HG03045 (cell line): ENCODE measurements at regions not wholly inside any gene's neighbourhood (a gene's known extent, or its start where the extent isn't known, plus 50 kb on each side); places are given as distances from the start of the nearest gene placed in this dataset.

Source experiments
- ATAC-seq: cut with Tn5 transposase; IDR thresholded peaks from one replicate; pipeline ENCODE4 v1.9.1; 2021; ENCODE audit warnings: mild to moderate bottlenecking, moderate library complexity; ENCODE audit not compliant: unreplicated experiment

DNA sequence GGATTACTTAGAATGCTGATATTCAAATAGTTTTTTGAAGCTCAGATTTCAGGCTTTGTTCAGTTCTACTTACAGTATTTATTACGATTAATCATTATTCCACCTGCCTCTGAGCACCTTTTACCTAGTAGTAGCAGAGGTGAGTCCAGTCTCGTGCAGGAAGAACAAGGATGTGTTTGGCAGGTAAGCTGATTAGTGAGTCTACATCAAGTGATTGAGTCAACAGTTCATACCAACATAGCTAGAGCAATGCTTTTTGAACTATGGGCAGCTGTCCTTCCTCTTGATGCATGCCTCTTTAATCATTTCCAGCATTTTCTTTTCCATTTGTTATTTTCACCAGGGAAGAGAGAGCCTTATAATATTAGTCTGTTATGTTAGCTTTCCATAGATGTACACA lies 838.9 kb downstream of the USP25 start:
- ATAC-seq = no peak

DNA sequence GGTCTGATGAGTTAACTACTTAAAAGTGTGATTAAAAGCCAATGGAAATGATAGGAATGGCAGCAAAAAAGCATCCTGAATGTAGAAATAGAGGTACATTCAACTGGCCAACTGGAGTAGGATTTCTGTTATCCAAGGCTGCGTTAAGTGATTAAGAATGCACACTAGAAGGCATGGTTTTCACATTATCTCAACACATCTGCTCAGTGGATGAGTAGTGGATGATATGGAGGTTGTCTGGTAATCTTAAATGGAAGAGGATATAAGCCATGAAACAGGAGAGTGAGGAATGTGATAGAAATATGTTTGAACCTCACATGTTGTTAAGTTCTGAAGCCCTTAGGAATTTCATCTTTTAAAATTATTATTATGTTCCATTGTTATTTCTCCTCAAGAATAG lies 839.9 kb downstream of the USP25 start:
- ATAC-seq = no peak

DNA sequence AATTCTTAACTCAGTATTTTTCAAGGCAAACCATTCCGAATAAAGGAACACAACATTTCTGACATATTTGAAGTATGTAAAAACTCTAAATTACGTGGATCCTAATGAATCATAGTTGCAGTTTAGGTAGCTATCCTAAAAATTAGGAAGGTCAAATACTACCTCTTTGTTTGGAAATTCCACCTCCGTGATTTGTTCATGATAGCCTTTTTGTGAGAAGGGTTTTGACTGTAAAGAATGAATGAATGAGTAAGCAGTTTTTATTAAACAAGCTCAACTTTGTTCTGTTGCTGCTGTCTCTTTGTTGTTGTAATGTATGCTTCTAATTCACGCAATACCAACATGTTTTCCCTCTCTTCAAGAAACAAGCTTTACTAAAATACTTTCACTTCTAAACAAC lies 840.4 kb downstream of the USP25 start:
- no peak for ATAC-seq

DNA sequence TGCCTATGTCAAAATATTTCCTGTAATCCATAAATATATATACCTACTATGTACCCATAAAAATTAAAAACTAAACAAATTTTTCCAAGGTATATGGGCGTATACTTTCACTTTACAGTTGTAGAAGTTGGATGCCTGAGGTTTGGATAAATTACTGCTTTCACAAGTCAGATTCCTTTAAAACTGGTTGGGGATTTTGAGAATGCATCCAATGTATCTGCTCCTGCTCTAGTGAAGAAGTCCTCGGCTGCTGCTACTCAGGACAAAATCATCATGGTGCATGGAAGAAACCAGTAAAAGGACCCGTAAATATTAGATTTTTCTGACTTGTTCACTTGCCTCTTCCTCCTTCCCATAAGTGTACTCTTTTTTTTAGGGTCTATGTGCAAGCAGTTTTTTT lies 841.1 kb downstream of the USP25 start:
- no peak for ATAC-seq

DNA sequence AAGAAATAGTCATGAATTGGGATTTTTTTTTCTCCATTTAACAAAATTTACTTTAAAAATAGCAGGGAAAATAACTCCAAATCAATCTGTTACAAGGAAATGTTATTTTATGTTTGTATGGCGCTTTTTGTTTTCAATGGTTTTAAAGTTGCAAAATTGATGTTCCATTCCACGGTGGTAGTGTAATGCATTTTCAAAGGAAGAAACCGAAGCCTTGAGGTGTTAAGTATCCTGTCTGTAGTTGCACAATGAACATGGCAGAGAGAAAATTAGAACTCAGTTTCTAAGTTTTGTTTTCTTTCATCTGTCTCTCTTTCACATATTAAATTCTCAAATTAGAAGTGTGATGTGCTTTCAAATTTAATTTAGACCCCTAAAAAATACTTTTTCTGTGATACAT lies 841.8 kb downstream of the USP25 start:
- ATAC-seq = no peak

DNA sequence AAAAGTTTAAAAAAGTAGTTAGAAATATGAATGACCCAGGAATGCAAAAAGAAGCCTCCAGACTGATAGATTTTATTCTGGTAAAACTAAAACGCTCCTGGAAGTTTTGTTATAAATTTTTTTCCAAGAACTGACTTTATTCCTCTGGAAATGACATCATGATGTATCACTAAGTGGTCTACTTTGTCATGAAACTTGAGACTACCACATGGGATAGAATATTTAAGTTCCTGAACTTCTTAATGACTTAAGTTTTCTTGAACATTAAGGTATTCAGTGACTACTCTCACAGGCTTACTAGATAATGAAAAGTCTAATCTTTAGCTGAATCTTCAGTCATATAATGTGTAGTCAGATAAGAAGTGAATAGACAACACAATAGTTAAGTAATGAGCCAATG lies 842.2 kb downstream of the USP25 start:
- ATAC-seq = no peak

DNA sequence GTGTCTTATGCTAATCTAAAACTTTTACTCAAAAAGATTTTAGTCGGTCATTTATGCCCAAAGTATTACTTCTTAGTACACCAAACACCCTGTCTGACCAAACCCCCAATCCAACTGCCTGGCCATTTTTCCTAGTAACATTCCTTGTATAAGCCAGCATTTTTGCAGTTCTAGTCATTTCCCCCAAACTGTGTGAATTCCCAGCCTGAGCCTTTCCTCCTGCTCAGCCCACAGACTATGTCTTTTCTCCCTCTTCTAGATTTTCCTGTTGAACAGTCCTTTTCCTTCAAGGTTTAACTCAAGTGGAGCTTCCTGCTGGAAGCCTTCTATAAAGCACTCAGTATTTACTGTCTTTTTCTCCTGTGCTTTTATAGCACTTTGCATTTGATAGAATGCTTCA lies 843.8 kb downstream of the USP25 start:
- ATAC-seq = no peak

DNA sequence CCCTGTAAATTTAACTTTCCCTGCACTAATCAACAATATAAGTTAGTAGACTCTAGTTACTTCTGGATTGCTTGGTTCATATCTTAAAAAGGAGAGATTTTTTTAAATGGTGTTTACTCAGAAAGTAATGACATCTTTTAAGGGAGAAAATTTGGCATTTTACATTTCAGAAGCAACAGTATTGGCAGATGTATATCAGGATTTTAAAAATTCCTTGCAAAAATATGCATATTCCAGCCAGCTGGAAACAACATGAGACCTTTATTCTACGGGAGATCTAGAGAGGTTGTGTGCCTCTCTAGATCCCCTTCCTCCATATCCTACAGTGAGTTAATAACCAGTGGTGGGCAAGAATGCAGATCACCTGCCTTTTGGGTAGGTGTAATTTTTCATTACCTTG lies 848.2 kb downstream of the USP25 start:
- ATAC-seq = no peak

DNA sequence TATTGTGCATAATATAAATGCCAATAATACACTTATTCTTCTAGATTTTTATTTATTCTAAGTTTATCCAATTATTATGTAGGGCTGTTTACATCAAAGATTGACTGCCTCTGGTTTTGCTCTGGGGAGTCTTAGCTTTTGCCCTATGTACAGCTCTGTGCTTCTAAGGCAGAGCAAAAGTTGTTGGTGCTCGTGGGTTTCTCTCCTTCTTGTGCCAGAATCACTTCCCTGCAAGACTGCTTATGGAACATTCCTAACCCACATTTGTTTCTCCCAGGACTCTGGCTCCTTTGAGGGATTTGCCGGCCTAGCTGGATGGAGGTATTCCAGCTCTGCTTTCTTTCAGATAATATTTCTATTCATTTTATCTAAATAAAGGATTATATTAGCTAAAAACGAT lies 849.1 kb downstream of the USP25 start:
- no peak for ATAC-seq

DNA sequence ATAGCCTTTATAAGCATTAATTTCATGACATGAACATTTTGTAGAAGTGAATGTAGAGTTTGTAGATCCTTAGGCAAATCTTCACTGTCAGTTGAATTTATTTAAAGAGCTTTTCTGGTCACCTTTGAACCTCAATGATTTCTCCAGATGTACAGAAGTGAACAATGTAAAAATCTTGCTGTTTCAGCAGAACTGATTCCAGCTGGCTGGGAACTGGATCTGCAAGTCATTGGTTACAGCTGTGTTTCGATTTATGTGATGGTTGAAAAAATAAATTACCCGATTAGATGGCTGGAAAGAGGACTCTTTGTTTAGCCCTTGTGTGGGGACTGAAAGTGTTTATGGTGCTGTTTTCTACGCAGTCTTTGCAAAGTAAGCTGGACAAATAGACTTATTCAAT lies 849.8 kb downstream of the USP25 start:
- ATAC-seq = no peak

DNA sequence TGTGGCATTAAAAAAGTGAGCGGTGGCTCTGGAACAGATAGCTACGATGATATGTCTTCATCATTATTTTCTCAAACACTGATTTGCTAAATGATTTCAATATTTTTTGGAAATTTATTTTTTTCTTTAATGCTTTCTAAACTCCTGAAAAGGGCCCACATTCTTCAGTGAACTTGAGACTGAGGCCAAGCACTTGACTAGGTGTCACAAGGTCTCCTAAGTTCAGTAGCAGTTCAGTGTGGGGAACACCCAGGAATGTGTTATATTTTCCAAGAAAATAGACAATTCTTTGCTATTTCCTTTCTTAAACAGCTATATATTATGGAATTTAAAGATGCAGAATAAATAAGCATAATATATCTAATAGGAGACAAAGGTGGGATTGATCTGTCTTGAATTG lies 850.9 kb downstream of the USP25 start:
- no peak for ATAC-seq

DNA sequence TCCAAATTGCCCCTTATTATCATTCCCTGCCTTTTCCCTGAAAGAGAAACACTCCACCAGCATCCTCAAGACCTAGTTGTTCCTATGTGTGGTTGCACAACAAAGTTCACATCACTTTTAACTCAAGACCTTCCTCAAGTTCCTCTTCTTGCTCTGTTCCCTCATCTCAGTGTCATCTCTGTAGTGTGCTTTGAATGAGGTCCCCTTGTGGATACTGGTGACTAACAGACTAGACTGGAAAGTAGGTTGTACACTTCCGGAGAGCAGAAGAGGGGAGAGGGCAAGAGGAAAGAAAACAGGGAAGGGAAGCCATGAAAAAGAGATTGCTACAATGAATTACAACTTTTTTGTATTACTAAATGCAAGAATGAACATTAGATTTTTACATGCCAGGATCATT lies 853.8 kb downstream of the USP25 start:
- ATAC-seq = no peak

DNA sequence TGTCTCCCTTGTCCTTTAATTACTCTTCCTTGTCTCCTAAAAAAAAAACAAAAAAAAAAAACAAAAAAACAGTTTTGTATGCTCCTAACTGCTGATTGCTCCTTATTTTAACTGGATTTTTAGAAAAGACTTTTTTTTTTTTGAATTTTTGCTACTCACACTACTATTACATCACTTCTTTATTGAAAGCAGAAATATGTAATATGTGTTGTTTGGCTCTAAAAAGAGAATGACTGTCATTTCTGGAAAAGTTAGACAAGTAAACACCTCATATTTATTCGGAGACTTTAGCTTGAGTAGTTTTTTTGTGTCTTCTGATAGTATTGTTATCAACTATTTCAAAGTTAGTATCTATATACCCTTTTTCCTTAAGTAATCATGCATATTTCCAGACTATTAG lies 855.0 kb downstream of the USP25 start:
- no peak for ATAC-seq

DNA sequence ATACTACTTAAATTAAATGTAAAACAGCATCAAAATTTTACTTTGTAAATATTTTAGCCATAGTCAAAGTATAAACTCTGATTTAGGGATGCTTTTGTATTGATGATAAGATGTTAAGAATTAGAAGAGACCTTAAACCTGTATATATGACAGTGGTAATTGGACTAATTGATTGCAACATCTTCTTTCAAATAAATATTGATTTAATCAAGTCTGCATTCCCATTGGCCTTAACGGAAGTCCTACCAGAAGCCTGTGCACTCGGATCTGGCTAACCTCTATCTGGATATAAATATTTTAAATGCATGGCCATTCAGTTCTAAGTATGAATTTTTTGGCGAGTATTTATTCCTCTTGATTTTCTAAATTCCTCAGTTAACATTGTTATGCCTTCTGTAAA lies 856.1 kb downstream of the USP25 start:
- ATAC-seq = no peak

DNA sequence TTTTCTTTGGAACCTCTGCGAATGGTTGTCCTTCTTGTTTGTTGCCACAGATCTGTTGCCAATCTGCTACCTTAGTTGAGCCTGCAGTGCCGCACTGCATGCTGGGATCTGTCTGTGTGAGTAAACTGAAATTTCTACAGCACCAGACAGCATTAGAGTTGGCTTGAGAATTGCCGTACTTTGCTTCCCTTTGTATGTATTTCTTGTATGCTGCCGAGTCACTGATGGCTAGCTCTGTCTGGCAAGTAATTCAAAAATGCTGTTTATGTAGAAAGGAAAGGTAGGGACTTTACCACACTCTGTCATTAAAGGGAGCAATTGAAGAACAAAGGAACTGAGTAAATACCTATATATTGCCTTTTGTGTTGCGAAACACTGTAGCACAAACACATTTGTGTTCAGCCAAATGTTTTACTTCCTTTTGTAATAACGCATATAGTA lies 857.4 kb downstream of the USP25 start:
- ATAC-seq = no peak

DNA sequence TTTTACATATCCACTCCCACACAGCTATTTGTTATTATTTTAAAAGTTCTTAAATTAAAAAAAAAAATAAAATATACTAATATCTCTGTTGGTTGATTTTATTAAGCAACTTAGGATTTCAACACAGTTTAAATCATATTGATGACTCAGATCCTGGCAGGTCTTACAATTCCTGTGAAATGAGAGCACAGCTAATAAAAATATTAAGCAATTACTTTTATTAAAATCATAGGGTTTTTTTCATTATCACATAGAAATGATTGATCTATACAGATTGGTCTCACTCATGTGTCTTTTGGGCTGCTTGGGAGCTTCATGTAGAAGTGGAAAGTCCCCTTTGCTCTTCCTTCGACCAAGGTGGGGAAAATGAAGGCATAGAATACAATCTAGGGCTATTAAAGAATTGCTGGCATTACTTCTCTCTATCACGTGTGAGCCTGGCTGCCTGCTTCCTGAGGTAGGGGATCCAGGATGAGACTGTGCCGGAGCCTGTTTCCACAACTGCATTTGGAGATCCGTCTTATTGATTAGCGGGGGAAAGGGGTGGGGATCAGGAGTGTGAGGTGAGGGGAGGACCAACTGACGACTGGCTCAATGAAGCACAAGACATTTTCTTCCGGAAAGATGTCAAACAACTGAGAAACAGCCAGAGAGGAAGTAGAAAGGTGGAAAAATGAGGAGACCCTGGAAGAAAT lies 858.0 kb downstream of the USP25 start:
- ATAC-seq = no peak

DNA sequence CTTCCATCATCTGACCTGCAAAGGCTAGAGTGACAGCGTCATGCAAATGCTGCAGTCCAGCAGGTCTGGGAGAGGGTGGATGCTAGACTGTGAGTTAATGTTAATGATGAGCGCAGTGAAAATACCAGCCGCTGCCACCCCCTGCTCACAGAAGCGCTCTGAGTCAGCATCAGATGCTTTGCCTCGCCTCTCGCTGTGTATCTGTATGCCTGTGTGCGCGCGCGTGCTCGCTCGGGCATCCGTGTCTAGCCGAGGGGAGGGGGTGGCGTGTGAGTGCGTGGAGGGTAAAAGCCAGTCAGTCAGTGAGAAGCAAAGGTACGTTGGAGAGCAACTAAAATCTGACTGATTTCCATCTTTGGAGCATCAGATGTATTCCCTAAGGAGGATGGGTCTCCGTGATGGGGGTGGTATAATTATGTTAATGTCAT lies 858.7 kb downstream of the USP25 start:
- ATAC-seq = no peak

DNA sequence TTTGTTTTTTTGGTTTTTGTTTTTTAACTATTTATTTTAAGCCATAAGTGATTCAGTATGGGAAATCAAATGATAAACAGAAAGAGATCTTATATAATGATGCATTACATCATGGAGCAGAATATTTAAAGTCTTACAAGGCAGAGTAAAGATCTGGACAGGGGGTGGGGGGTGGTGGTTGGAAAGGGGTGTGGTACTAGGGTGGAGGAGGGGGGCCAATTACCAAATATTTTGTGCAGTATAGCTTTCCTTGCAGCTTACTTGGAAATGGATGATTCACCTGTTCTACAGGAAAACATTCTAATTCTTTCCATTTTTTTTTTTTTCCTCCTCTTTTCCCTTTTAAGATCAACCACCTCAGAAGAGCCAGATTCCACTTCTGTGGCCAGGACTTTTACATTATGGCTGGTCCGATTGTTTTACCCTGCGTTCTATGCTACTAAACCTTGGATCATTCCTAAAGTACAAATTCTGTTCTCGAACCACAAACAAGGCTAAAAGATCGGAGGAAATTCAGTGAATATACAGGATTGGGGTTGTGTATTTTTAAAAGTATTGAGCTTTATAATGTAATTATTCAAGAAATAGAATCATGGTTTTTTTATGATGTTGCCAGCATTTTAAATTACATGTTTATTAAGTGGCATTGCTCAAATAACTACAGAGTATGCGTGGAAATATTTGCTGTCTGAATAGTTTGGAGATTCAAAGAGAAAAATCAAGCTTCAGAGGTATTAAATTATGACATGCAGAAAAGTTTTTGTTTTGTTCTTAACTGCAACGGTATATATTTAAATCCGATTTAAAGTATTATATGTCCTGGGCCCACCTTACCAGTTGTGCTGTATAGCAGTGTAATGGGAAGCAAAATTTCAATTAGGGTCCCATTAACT lies 859.5 kb downstream of the USP25 start:
- no peak for ATAC-seq

DNA sequence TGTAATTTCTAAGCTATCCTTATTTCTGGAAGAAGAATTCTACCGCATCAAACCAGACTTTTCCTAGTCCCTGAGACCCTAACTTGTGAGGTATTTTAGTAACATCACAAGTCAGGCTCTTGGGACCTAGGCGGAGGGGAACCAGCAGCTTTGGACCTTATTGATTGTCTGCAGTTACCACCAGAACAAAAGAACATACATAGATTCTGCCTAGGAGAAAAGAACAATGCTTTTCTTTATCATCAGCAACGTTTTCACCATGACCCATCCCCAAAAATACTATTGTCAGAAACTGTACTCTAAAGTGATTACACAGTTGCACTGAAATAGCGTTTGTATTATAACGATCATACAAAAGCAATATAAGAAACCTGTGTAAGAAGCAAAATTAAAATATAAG lies 860.4 kb downstream of the USP25 start:
- no peak for ATAC-seq

DNA sequence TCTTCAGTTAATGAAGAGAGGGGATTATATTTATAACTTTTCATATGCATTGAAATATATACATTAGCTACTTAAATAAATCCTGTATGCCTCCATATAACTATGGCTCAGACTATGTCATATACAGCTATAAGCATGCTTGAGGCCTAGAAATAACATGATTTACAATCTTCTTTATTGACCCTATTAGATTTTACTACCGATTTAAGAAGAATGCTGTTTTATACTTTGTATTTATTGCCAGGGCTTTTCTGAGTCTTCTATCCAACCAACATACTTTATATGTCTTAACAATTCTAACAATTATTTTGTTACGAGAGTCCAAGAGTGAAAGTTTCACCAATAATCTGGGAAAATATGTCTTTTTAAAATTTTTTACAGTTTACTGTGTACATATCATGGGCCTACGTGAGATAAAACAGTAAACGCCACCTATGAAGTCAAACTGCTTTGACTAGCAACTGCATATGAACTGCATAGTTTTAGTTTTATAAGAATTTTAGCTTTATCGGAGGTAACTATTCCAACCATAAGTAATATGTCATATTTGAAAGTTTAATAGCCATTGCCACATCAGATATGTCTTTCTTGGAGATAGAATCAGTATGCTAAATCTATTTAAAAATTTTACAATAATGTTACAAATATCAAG lies 861.0 kb downstream of the USP25 start:
- ATAC-seq = no peak

DNA sequence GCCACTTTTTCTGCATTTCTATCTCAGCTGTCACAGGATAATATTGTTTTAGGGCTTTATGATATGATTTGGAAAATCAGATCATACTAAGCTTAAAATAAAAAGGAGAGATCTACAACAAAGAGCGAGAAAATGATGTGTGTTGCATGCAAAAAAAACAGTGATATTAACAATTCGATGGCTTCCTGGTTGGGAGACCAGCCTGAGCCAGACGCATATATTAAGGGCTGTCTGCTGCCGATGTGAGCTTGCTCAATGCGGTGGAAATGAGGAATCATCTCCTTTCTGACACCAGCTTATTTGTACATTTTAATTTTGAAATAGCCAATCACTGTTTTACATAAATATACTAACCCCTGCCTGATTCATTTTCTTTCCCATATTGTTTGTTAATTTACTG lies 862.6 kb downstream of the USP25 start:
- no peak for ATAC-seq

DNA sequence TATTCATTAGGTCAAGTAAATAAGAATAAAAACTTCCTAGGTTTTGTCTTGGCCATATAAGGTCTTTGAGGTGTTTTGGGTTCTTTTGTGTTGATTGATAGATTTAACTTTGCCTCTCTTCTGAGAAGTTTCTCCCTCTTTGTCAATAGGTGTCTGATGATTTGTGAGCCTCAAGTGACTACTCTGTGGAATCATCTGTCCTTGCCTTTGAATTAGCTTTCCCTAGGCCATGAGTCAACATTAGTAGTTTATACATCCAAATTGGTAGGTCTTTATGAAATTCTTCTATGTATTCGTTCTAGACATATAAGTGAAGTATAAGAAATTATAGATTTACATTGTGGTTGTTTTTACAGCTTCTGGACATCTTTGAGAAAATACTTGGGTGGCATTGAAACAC lies 864.4 kb downstream of the USP25 start:
- ATAC-seq = no peak
